GM18907 (cell line): ENCODE measurements at regions not wholly inside any gene's neighbourhood (a gene's known extent, or its start where the extent isn't known, plus 50 kb on each side); places are given as distances from the start of the nearest gene placed in this dataset.
"Not testable (repeated sequence)": the region's sequence is repeated elsewhere in the genome, so short reads cannot be mapped to it uniquely, and the experiment has no call there.

ENCODE experiments used
- ATAC-seq: cut with Tn5 transposase; IDR thresholded peaks from one replicate; pipeline ENCODE4 v1.9.1; 2021; ENCODE audit warnings: mild to moderate bottlenecking, moderate library complexity; ENCODE audit not compliant: unreplicated experiment

- no peak for ATAC-seq
These were observed 114.1 kb downstream of the RAB38 start for GRCh38 chr11:88061111-88061510.

- ATAC-seq = no peak
These were observed 115.9 kb downstream of the RAB38 start for GRCh38 chr11:88059326-88059725.

GRCh38 chr11:88051396-88051795 lies 123.8 kb downstream of the RAB38 start:
- ATAC-seq = no peak

GRCh38 chr11:88050247-88050646 lies 125.0 kb downstream of the RAB38 start:
- no peak for ATAC-seq

GRCh38 chr11:88045288-88045687 lies 130.0 kb downstream of the RAB38 start:
- not testable (repeated sequence) for ATAC-seq

- ATAC-seq = not testable (repeated sequence)
These were observed 130.6 kb downstream of the RAB38 start for GRCh38 chr11:88044658-88045057.

- no peak for ATAC-seq
These were observed 132.1 kb downstream of the RAB38 start for GRCh38 chr11:88043149-88043548.

GRCh38 chr11:88042647-88043046 lies 132.6 kb downstream of the RAB38 start:
- ATAC-seq = no peak

GRCh38 chr11:88042238-88042637 lies 133.0 kb downstream of the RAB38 start:
- no peak for ATAC-seq

- no peak for ATAC-seq
These were observed 133.6 kb downstream of the RAB38 start for GRCh38 chr11:88041679-88042078.

GRCh38 chr11:88040148-88040496 lies 135.1 kb downstream of the RAB38 start:
- ATAC-seq = no peak

GRCh38 chr11:88039476-88040147 lies 135.6 kb downstream of the RAB38 start:
- ATAC-seq = no peak

- no peak for ATAC-seq
These were observed 137.2 kb downstream of the RAB38 start for GRCh38 chr11:88038063-88038462.

- ATAC-seq = no peak
These were observed 138.5 kb downstream of the RAB38 start for GRCh38 chr11:88036701-88037100.

GRCh38 chr11:88035271-88035670 lies 140.0 kb downstream of the RAB38 start:
- ATAC-seq = no peak

GRCh38 chr11:88017666-88018065 lies 157.6 kb downstream of the RAB38 start:
- no peak for ATAC-seq

- peak; percentile 93 for ATAC-seq
These were observed 158.7 kb downstream of the RAB38 start for GRCh38 chr11:88016392-88017170.

- ATAC-seq = no peak
These were observed 160.1 kb downstream of the RAB38 start for GRCh38 chr11:88015170-88015569.

- no peak for ATAC-seq
These were observed 161.7 kb downstream of the RAB38 start for GRCh38 chr11:88013508-88014065.

GRCh38 chr11:88012456-88012855 lies 162.8 kb downstream of the RAB38 start:
- no peak for ATAC-seq

GRCh38 chr11:87976009-87976408 lies 199.2 kb downstream of the RAB38 start:
- no peak for ATAC-seq

- no peak for ATAC-seq
These were observed 200.4 kb downstream of the RAB38 start for GRCh38 chr11:87974797-87975196.
